H1 (cell line): ENCODE measurements at regions not wholly inside any gene's neighbourhood (a gene's known extent, or its start where the extent isn't known, plus 50 kb on each side); places are given as distances from the start of the nearest gene placed in this dataset.

Source experiments
- CTCF ChIA-PET: fragments of 300-600 bp; sonication (Branson Sonifier 250); formaldehyde crosslinking; loops from one replicate; lab custom pipeline; 2021; ENCODE audit not compliant: partially characterized antibody; lab: Charles Lee
- POLR2A ChIA-PET: fragments of 300-600 bp; sonication (Branson Sonifier 250); formaldehyde crosslinking; loops from one replicate; lab custom pipeline; 2021; ENCODE audit warnings: inconsistent platforms; ENCODE audit not compliant: partially characterized antibody; lab: Charles Lee
- DNase-seq, 2 experiments: peaks; one replicate each; pipeline versions ENCODE4 v3.0.0 to v3.0.0-alpha.2; 2010 to 2022; ENCODE audit warnings: low spot score in 2 of 2, low read depth in 1 of 2, mixed read lengths in 1 of 2
- FAIRE-seq: peaks from 2 replicates; lab custom pipeline; 2011; peaks lifted over from hg19 to GRCh38; lab: Jason Lieb, UNC
- H2AFZ ChIP-seq: 2 replicates; pipeline ENCODE4 v1.8.1; 2012; ENCODE audit warnings: low read length, inconsistent platforms
- H2AK5ac ChIP-seq: 2 replicates; pipeline ENCODE4 v1.6.1; 2013; ENCODE audit warnings: low read depth, low read length
- H2BK120ac ChIP-seq: replicated peaks from 2 replicates; pipeline ENCODE3; 2013; ENCODE audit warnings: low read depth, low read length, inconsistent platforms
- H2BK12ac ChIP-seq: 2 replicates; pipeline ENCODE4 v1.6.1; 2013; ENCODE audit warnings: low read depth, low read length
- H2BK15ac ChIP-seq: 2 replicates; pipeline ENCODE4 v1.6.1; 2013; ENCODE audit warnings: low read length
- H2BK20ac ChIP-seq: 2 replicates; pipeline ENCODE4 v1.6.1; 2013; ENCODE audit warnings: low read length
- H2BK5ac ChIP-seq: 2 replicates; pipeline ENCODE4 v1.6.1; 2013; ENCODE audit warnings: low read depth, low read length
- H3K14ac ChIP-seq: 2 replicates; pipeline ENCODE4 v1.6.1; 2013; ENCODE audit warnings: inconsistent platforms; ENCODE audit not compliant: insufficient read length
- H3K18ac ChIP-seq: 2 replicates; pipeline ENCODE4 v1.6.1; 2013; ENCODE audit warnings: low read length; ENCODE audit errors: extremely low read depth
- H3K23ac ChIP-seq: 2 replicates; pipeline ENCODE4 v1.6.1; 2013; ENCODE audit warnings: inconsistent platforms; ENCODE audit not compliant: insufficient read length
- H3K23me2 ChIP-seq: 2 replicates; pipeline ENCODE4 v1.6.1; 2013; ENCODE audit warnings: low read depth, low read length
- H3K27ac ChIP-seq: 2 replicates; pipeline ENCODE4 v1.6.1; 2011; ENCODE audit warnings: low read depth, low read length, inconsistent platforms
- H3K27me3 ChIP-seq, 4 experiments: replicated peaks in 1 of 4; 1 replicate in 1 of 4; 2 replicates in 3 of 4; pipeline versions ENCODE4 v1.6.1 to v1.8.1; 2011 to 2013; ENCODE audit warnings: low read length in 3 of 4, mild to moderate bottlenecking in 3 of 4, inconsistent platforms in 2 of 4, mixed read lengths in 2 of 4, moderate library complexity in 1 of 4; ENCODE audit not compliant: control insufficient read depth in 3 of 4, insufficient read depth in 3 of 4; ENCODE audit errors: extremely low read depth in 1 of 4
- H3K36me3 ChIP-seq, 4 experiments: 2 replicates each; pipeline versions ENCODE4 v1.6.1 to v1.8.1; 2011 to 2013; ENCODE audit warnings: mild to moderate bottlenecking in 4 of 4, low read length in 3 of 4, moderate library complexity in 2 of 4, control low read depth in 1 of 4, inconsistent platforms in 1 of 4; ENCODE audit not compliant: insufficient read depth in 4 of 4, control insufficient read depth in 2 of 4
- H3K4ac ChIP-seq: replicated peaks from 2 replicates; pipeline ENCODE3; 2013; ENCODE audit warnings: low read length, low read depth, mixed read lengths, inconsistent platforms; ENCODE audit not compliant: insufficient read length
- H3K4me1 ChIP-seq, 4 experiments: replicated peaks in 1 of 4; 1 replicate in 1 of 4; 2 replicates in 3 of 4; pipeline versions ENCODE4 v1.6.1 to v1.8.1; 2011 to 2013; ENCODE audit warnings: low read length in 3 of 4, inconsistent platforms in 2 of 4, mixed read lengths in 1 of 4; ENCODE audit not compliant: insufficient read depth in 4 of 4, control insufficient read depth in 3 of 4
- H3K4me2 ChIP-seq, 2 experiments: 2 replicates each; pipeline versions ENCODE4 v1.6.1 to v1.8.1; 2011 to 2013; ENCODE audit warnings: low read depth in 2 of 2, low read length in 2 of 2, control low read depth in 1 of 2, inconsistent platforms in 1 of 2, mild to moderate bottlenecking in 1 of 2; ENCODE audit not compliant: insufficient read depth in 1 of 2
- H3K4me3 ChIP-seq, 4 experiments: fragments of 200-600, 300-600 bp in 1 of 4; sonication (generic), shearing (Covaris generic), sonication (Bioruptor Twin) in 1 of 4; 2 replicates each; pipeline versions ENCODE4 v1.5.1 to v1.8.1; 2011 to 2016; ENCODE audit warnings: low read length in 4 of 4, low read depth in 3 of 4, control low read depth in 2 of 4, inconsistent platforms in 2 of 4, mild to moderate bottlenecking in 2 of 4, mixed read lengths in 1 of 4, moderate library complexity in 1 of 4; ENCODE audit not compliant: insufficient read depth in 2 of 4; ENCODE audit errors: extremely low read depth in 1 of 4
- H3K56ac ChIP-seq: replicated peaks from 2 replicates; pipeline ENCODE3; 2013; ENCODE audit warnings: low read depth, mild to moderate bottlenecking, mixed read lengths, low read length, inconsistent platforms; ENCODE audit not compliant: insufficient read length
- H3K79me1 ChIP-seq: 2 replicates; pipeline ENCODE4 v1.6.1; 2013; ENCODE audit warnings: low read depth, low read length, control low read depth
- H3K79me2 ChIP-seq, 2 experiments: 2 replicates each; pipeline versions ENCODE4 v1.6.1 to v1.8.1; 2012 to 2013; ENCODE audit warnings: low read length in 2 of 2, mild to moderate bottlenecking in 2 of 2, inconsistent platforms in 1 of 2; ENCODE audit not compliant: insufficient read depth in 2 of 2, control insufficient read depth in 1 of 2
- H3K9ac ChIP-seq, 4 experiments: replicated peaks in 1 of 4; 1 replicate in 1 of 4; 2 replicates in 3 of 4; pipeline versions ENCODE4 v1.6.1 to v1.8.1; 2011 to 2013; ENCODE audit warnings: low read depth in 3 of 4, low read length in 3 of 4, control low read depth in 2 of 4, mild to moderate bottlenecking in 2 of 4, moderate library complexity in 2 of 4, inconsistent platforms in 1 of 4; ENCODE audit errors: extremely low read depth in 1 of 4
- H3K9me3 ChIP-seq, 2 experiments: 2 replicates each; pipeline versions ENCODE4 v1.6.1 to v1.8.1; 2012 to 2013; ENCODE audit warnings: mild to moderate bottlenecking in 2 of 2, moderate library complexity in 2 of 2, control low read depth in 1 of 2, inconsistent platforms in 1 of 2, low read depth in 1 of 2, low read length in 1 of 2, mixed read lengths in 1 of 2; ENCODE audit not compliant: insufficient read depth in 2 of 2
- H4K20me1 ChIP-seq, 2 experiments: replicated peaks in 1 of 2; 2 replicates each; pipeline versions ENCODE3 to v1.8.1; 2011 to 2013; ENCODE audit warnings: inconsistent platforms in 2 of 2, low read length in 2 of 2, mild to moderate bottlenecking in 1 of 2; ENCODE audit not compliant: insufficient read depth in 2 of 2, control insufficient read depth in 1 of 2
- H4K5ac ChIP-seq: 2 replicates; pipeline ENCODE4 v1.6.1; 2013; ENCODE audit warnings: low read length, low read depth, mixed read lengths, inconsistent platforms; ENCODE audit not compliant: insufficient read length
- H4K8ac ChIP-seq: 2 replicates; pipeline ENCODE4 v1.8.0; 2013; ENCODE audit warnings: mild to moderate bottlenecking, moderate library complexity, low read length, inconsistent platforms; ENCODE audit not compliant: insufficient read depth; ENCODE audit errors: extremely low read depth
- H4K91ac ChIP-seq: replicated peaks from 2 replicates; pipeline ENCODE3; 2013; ENCODE audit warnings: low read length, mixed read lengths, inconsistent platforms; ENCODE audit not compliant: insufficient read length
- BRCA1 ChIP-seq: IDR thresholded peaks from 2 replicates; pipeline ENCODE4 v1.6.1; 2012; ENCODE audit warnings: low read depth, low read length, improper control_type of control experiment
- CREB1 ChIP-seq: IDR thresholded peaks from 2 replicates; pipeline ENCODE4 v1.6.1; 2012; ENCODE audit warnings: inconsistent platforms
- E2F6 ChIP-seq: IDR thresholded peaks from 2 replicates; pipeline ENCODE4 v1.6.1; 2012; ENCODE audit warnings: inconsistent platforms
- GTF2F1 ChIP-seq: IDR thresholded peaks from 2 replicates; pipeline ENCODE4 v1.6.1; 2012; ENCODE audit warnings: low read depth, low read length, improper control_type of control experiment, borderline replicate concordance
- HDAC6 ChIP-seq: IDR thresholded peaks from one replicate; pipeline ENCODE4 v1.7.1; 2012; ENCODE audit warnings: low read depth, mild to moderate bottlenecking, inconsistent platforms, low read length, moderate library complexity
- KDM4A ChIP-seq: IDR thresholded peaks from one replicate; pipeline ENCODE4 v1.7.1; 2012; ENCODE audit warnings: low read depth, mild to moderate bottlenecking, moderate library complexity, low read length, inconsistent platforms; ENCODE audit not compliant: severe bottlenecking
- MAFK ChIP-seq: IDR thresholded peaks from 2 replicates; pipeline ENCODE4 v1.6.1; 2012; ENCODE audit warnings: low read depth, mild to moderate bottlenecking, improper control_type of control experiment, low read length
- PHF8 ChIP-seq: fragments of 200-600 bp; sonication (generic); conservative IDR thresholded peaks from 2 replicates; pipeline ENCODE4 v1.7.1; 2012; ENCODE audit warnings: low read depth, mild to moderate bottlenecking, inconsistent platforms, low read length, moderate library complexity
- POLR2AphosphoS5 ChIP-seq: IDR thresholded peaks from 2 replicates; pipeline ENCODE4 v1.6.1; 2011; ENCODE audit warnings: low read depth, low read length
- RBBP5 ChIP-seq: IDR thresholded peaks from 2 replicates; pipeline ENCODE4 v1.7.1; 2012; ENCODE audit warnings: low read depth, mild to moderate bottlenecking, inconsistent platforms, low read length, moderate library complexity, borderline replicate concordance
- SIN3A ChIP-seq, 2 experiments: IDR thresholded peaks in 1 of 2; conservative IDR thresholded peaks in 1 of 2; 2 replicates each; pipeline ENCODE4 v1.6.1; 2011 to 2012; ENCODE audit warnings: low read length in 2 of 2, improper control_type of control experiment in 1 of 2, low read depth in 1 of 2, mild to moderate bottlenecking in 1 of 2
- SIRT6 ChIP-seq: IDR thresholded peaks from one replicate; pipeline ENCODE4 v1.7.1; 2012; ENCODE audit warnings: low read length, inconsistent platforms
- SIX5 ChIP-seq: IDR thresholded peaks from 2 replicates; pipeline ENCODE4 v1.6.1; 2011; ENCODE audit warnings: mild to moderate bottlenecking, low read depth, low read length
- SRF ChIP-seq: IDR thresholded peaks from 2 replicates; pipeline ENCODE4 v1.6.1; 2011; ENCODE audit warnings: mild to moderate bottlenecking, low read depth, low read length, moderate library complexity
- TAF7 ChIP-seq: optimal IDR thresholded peaks from 2 replicates; pipeline ENCODE3; 2011; ENCODE audit warnings: low read depth, mild to moderate bottlenecking, inconsistent platforms, low read length, moderate library complexity, borderline replicate concordance
- TF ChIP-seq, protein P1 (sequence below): IDR thresholded peaks from 2 replicates; pipeline ENCODE4 v1.6.1; 2011; ENCODE audit warnings: low read depth, mild to moderate bottlenecking, low read length; ENCODE audit not compliant: insufficient read depth

DNA sequence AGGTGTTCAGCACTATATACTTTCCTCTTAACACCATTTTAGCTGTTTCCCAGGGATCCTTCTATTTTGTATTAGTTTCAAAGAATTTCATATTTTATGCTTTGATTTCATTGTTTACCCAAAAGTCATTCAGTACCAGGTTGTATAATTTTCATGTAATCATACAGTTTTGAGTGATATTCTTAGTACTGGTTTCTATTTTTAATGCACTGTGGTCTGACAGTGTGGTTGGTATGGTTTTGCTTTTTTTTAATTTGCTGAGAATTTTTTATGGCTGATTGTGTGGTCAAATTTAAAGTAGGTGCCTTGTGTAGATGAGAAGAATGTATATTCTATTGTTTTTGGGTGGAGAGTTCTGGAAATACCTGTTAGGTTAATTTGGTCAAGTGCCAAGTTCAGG, 323.4 kb upstream of the EPHA6 start:
- H4K8ac ChIP-seq, result no peak overlapping the region
- no peaks in the 10 kb centered on the region for H4K20me1 ChIP-seq
- no peak overlapping the region for H3K4me2 ChIP-seq
- no peak overlapping the region for H3K4ac ChIP-seq
- H2AK5ac ChIP-seq, result no peak overlapping the region
- H3K4me1 ChIP-seq, result no peaks in the 10 kb centered on the region
- no peak overlapping the region for H3K14ac ChIP-seq
- CTCF ChIA-PET, result interaction anchor here (2.0 kb wide), 1 partner anchor 12 kb away, joined by 4 read pairs; no protein-coding TSS in a partner anchor
- H3K79me1 ChIP-seq, result no peaks in the 10 kb centered on the region
- no peak overlapping the region for H2BK120ac ChIP-seq
- DNase-seq, result no peak
- no peak overlapping the region for H3K56ac ChIP-seq
- H2BK12ac ChIP-seq, result no peak overlapping the region
- no peak overlapping the region for H2BK5ac ChIP-seq
- no peaks in the 10 kb centered on the region for H3K36me3 ChIP-seq
- FAIRE-seq, result no peak
- H3K23ac ChIP-seq, result no peak overlapping the region
- POLR2A ChIA-PET, result no interaction called here
- no peaks in the 10 kb centered on the region for H3K9me3 ChIP-seq
- H2BK20ac ChIP-seq, result no peak overlapping the region
- no peaks in the 10 kb centered on the region for H3K27me3 ChIP-seq
- no peak overlapping the region for H3K9ac ChIP-seq
- H2BK15ac ChIP-seq, result no peak overlapping the region
- H2AFZ ChIP-seq, result no peak overlapping the region
- H3K4me3 ChIP-seq, result no peak overlapping the region
- no peak overlapping the region for H4K91ac ChIP-seq
- no peak overlapping the region for H3K27ac ChIP-seq
- no peaks in the 10 kb centered on the region for H3K23me2 ChIP-seq
- no peak overlapping the region for H4K5ac ChIP-seq
- no peaks in the 10 kb centered on the region for H3K79me2 ChIP-seq
- no peak overlapping the region for H3K18ac ChIP-seq
- TF ChIP-seq SIN3A (conservative IDR thresholded peaks at IDR 0.05 in 1 of 2, IDR thresholded peaks at IDR 0.05 in 1 of 2; ENCODE audit: low read depth in 1 of 2, low read length in 2 of 2) (no peak), TAF7 (no peak), MAFK (no peak), POLR2AphosphoS5 (no peak), SRF (no peak), RBBP5 (no peak), SIX5 (no peak), CREB1 (no peak), E2F6 (no peak), HDAC6 (no peak), BRCA1 (no peak), GTF2F1 (no peak), PHF8 (no peak), SIRT6 (no peak), KDM4A (no peak)
- TF ChIP-seq, protein P1, sequence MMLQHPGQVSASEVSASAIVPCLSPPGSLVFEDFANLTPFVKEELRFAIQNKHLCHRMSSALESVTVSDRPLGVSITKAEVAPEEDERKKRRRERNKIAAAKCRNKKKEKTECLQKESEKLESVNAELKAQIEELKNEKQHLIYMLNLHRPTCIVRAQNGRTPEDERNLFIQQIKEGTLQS, result no peak
